OCI-LY7 (cell line): ENCODE measurements at regions not wholly inside any gene's neighbourhood (a gene's known extent, or its start where the extent isn't known, plus 50 kb on each side); places are given as distances from the start of the nearest gene placed in this dataset.

ENCODE experiments used
- EZH2phosphoT487 ChIP-seq: fragments of 200-600 bp; sonication (generic); IDR thresholded peaks from 2 replicates; pipeline ENCODE4 v1.6.1; 2018; ENCODE audit warnings: low read depth, borderline replicate concordance, mild to moderate bottlenecking, mixed run types, antibody characterized with exemption, low read length, moderate library complexity, mixed read lengths
- TF ChIP-seq, protein P1 (sequence below): fragments of 200-600 bp; sonication (generic); conservative IDR thresholded peaks from 2 replicates; pipeline ENCODE4 v1.5.1; 2014; ENCODE audit warnings: mild to moderate bottlenecking, antibody characterized with exemption, low read length, moderate library complexity, mixed read lengths

DNA sequence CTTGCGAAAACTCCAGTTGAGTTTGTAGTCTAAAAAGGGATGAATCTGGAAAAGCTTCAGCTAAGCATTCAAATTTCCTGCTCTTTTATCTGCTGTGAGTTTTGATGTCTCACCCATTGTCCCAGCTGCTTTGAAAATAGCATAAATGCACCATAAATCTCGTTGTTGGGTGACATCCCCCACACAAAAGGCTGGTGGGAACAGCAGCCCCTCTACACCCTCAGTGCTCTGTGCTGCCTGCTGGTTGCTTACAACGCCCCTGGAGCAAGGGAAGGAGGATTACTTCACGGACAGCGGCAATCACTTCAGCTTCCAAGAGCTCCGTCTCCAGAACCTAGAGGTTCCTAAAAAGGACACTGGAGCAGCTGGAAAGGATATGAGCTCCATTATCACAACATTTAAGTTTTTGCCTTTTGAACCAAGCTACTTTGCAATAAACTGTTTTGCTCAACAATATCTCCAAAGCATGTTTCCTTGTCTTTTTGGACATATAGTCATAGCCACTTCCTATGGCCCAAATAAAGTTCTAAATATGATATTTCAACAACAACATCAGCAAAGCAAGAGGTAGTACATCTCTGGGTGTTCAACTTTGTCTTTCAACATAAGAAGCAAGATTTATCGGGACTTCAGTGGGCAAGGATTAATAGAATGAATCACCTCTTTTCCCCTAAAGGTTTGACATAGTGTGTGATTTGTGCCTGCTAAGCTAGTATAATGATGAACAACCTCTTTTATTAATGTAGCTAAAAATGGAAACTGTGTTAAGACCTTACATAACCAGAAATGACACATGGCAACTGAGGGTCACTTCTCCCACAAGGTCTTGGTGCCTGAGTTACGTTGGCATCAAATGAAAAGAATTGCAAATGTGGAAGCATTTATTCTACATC lies 413.5 kb downstream of the TXNL1 start:
- no peak for TF ChIP-seq EZH2phosphoT487
- TF ChIP-seq, protein P1, sequence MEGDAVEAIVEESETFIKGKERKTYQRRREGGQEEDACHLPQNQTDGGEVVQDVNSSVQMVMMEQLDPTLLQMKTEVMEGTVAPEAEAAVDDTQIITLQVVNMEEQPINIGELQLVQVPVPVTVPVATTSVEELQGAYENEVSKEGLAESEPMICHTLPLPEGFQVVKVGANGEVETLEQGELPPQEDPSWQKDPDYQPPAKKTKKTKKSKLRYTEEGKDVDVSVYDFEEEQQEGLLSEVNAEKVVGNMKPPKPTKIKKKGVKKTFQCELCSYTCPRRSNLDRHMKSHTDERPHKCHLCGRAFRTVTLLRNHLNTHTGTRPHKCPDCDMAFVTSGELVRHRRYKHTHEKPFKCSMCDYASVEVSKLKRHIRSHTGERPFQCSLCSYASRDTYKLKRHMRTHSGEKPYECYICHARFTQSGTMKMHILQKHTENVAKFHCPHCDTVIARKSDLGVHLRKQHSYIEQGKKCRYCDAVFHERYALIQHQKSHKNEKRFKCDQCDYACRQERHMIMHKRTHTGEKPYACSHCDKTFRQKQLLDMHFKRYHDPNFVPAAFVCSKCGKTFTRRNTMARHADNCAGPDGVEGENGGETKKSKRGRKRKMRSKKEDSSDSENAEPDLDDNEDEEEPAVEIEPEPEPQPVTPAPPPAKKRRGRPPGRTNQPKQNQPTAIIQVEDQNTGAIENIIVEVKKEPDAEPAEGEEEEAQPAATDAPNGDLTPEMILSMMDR = no peak
